ENCODE measurements at regions not wholly inside any gene's neighbourhood (a gene's known extent, or its start where the extent isn't known, plus 50 kb on each side); places are given as distances from the start of the nearest gene placed in this dataset.
"Not testable (repeated sequence)": the region's sequence is repeated elsewhere in the genome, so short reads cannot be mapped to it uniquely, and the experiment has no call there.

DNA sequence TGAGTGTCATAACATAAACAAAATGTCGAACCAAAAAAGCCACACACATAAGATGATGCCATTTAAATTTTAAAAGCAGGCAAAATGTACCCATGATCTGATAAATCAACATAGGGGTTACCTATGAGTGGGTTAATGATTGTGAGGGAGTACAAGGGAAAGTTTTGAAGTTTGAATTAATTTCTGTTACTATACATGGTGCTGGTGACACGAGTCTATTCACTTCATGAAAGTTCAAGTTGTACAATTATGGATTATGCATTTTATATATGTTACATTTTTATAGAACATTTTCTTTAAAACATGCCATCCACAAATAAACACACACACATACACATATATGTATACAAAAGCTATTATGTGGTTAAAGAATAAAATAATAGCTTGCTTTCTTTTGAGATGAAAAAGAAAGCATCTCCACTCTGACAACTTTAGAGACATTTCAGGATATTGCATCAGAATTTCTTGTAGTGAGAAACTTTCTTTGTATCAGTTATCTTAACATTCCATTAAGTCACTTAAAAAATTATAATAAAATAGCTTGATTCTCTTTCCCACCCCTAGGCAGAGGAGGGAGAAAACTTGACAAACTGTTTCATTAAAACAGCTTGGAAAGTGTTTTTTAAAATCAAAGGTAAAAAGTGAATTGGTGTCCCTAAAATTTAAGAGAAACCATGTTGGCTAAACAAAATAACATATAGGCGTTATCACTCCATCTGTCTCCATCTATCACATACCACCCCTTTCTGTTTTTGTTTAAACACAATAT is 891.8 kb upstream of the NDST4 start:
- no peak for DNase-seq

DNA sequence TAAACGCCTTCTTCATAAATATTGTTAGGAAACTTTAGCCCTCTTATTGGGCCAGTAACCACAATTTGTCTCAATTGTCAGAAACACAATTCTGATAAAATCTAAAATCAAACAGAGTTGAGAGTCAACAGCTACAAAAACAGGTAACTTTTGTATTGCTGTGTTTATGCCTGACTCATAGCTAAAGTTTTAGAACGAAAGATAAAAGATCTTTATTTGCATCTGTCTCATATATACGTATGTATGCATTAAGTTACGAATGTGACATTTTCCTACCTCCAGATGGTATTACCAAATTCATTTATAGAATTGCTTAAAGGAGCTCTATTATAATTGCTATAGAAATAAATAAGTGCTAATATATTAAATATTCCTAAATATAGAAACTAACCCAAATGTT is 887.9 kb upstream of the NDST4 start:
- no peak for DNase-seq

DNA sequence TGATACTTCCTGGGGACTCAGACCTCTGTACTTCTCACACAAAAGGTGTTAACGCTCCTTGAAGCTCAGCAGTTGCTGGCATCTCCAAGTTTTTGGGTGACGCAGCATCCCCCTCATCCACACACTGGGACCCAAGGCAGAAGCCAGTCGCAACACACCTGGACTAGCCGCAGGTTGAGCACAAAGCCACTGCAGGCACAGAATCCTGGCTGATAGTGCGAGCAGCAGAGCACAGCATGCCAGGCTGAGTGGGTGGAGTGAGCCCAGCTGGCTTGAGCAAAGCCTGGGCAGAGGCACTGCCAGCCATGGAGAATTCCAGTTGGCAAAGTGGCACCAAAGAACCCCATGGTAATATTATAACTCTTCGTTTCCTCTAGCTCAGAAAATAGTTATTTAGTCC is 873.2 kb upstream of the NDST4 start:
- no peak for DNase-seq

DNA sequence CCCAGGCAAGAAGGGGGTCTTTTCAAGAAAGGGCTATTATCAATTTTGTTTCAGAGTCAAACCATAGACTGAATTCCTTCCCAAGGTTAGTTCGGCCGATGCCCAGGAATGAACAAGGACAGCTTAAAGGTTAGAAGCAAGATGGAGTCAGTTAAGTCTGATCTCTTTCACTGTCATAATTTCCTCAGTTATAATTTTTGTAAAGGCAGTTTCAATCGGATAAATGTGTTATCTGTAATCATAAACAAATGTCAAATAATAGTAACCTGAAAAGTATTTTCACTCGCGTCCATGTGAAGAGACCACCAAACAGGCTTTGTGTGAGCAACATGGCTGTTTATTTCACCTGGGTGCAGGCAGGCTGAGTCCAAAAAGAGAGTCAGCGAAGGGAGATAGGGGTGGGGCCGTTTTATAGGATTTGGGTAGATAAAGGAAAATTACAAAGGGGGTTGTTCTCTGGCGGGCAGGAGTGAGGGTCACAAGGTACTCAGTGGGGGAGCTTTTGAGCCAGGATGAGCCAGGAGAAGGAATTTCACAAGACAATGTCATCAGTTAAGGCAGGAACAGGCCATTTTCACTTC is 862.1 kb upstream of the NDST4 start:
- DNase-seq = not testable (repeated sequence)

DNA sequence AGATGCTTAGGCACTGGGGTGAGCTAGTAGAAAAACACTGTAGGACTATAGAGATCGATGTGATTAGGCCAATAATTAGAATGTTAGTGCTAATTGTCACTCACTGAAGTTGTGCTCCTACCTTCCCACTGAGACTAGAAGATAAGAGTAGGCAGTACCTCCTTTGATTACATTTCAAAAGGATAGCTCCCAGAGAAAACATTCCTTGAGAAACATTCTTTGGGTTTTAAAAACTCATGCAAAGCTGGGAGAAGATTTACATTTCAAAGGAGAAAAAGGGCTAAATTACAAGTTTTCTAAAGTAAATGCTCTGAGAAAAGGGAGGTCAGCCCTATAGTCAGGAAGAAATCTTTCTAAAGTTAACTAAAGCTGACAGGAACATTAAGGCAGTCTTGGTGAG is 860.3 kb upstream of the NDST4 start:
- DNase-seq = no peak

DNA sequence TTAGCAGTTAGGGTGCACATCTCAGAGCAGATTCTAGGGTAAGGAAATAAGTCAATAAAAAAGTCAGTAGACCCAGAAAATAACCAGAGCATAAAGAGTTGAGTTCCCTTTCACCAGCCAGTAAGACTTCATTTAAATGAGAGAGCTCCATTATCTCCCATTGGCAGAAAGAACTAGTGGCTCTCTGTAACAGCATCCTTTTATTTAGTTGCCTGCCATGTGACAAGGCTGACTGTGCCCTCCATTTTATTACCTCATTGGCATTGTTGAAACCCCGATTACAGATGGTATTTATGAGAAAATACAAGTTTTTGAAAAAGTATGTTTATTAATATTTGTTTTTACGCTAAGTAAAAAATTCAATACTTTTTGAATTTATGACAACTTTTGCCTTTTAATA is 859.5 kb upstream of the NDST4 start:
- no peak for DNase-seq

DNA sequence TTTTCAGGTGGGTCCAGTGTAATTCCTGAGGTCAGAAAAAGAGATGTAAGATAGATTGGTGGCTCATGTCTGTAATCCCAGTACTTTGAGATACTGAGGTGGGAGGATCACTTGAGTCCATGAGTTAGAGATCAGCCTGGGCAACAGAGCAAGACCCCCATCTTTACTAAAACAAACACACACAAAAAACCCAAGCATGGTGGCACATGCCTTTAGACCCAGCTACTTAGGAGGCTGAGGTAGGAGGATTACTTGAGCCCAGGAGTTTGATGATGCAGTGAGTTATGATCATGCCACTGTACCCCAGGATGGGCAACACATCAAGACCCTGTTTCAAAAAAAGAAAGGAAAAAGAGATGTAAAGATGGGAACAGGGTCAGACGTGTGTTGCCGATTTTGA is 857.4 kb upstream of the NDST4 start:
- no peak for DNase-seq

DNA sequence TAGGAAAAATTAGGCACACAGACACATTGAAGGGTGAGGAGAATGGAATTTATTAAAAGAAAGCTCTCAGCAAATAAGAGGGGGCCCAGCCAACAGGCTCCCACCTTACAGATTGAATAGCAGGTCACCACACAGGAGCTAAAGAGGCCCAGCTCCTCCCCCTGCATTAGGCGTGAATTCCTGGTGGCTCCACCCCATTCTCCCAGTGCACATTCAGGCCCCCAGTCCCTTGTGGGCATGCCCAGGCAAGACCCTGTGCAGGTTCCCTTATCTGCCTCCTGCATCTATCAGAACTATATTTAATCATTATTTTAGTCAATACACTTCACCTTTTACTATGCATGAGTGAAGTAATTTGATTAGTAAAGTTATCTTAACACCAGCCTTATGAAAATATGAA is 856.3 kb upstream of the NDST4 start:
- DNase-seq = no peak

DNA sequence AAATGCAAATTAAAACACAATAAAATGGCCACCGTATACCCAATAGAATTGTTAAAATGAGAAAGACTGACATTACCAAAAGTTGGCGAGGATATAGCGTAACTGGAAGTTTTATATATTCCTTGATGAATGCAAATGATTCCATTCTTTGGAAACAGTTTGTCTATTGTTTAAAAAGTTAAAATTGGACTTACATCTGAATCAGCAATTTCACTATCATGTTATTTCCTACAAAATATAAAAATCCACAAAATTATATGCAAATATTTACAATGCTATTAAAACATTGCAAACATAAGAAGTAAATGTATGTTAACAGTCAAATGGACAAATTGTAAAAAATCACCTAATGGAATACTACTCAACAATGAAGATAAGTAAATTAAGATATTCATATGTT is 852.2 kb upstream of the NDST4 start:
- no peak for DNase-seq

DNA sequence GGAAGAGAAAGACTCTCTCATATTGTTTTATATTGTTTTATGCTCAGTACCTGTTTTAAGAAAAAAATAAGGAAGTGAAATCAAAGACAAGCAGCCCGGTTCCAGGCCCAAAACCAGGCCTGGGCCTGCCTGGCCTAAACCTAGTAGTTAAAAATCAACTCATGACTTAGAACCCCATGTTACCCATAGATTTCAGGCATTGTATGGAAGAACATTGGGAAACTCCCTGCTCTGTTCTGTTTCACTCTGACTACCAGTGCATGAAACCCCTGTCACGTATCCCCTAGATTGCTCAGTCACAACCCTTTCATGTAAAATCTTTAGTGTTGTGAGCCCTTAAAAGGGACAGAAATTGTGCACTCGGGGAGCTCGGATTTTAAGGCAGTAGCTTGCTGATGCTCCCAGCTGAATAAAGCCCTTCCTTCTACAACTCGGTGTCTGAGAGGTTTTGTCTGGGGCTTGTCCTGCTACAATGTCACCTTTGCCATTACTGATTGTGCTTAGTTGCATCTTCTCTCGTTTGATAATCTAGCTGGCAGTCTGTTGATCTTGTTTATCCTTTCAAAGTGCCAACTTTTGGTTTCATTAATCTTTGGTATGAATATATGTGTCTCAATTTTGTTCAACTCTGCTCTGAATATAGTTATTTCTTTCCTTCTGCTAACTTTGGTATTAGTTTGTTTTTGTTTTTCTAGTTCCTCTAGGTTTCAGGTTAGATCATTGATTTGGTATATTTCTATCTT is 842.8 kb upstream of the NDST4 start:
- DNase-seq = not testable (repeated sequence)

DNA sequence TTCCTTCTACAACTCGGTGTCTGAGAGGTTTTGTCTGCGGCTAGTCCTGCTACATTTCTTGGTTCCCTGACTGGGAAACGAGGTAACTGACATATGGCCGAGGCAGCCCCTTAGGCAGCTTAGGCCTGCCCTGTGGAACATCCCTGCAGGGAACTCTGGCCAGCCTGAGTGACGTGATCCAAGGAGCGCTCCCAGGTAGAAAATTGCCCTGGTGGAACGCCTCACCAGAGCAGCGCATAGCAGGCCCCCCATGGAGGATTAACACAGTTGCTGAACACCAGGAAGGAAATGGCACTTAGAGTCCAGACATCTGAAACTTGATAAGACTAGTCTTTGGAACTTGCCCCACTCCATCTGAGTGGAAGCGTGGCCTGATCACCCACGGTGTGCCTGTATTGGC is 837.4 kb upstream of the NDST4 start:
- DNase-seq = no peak

DNA sequence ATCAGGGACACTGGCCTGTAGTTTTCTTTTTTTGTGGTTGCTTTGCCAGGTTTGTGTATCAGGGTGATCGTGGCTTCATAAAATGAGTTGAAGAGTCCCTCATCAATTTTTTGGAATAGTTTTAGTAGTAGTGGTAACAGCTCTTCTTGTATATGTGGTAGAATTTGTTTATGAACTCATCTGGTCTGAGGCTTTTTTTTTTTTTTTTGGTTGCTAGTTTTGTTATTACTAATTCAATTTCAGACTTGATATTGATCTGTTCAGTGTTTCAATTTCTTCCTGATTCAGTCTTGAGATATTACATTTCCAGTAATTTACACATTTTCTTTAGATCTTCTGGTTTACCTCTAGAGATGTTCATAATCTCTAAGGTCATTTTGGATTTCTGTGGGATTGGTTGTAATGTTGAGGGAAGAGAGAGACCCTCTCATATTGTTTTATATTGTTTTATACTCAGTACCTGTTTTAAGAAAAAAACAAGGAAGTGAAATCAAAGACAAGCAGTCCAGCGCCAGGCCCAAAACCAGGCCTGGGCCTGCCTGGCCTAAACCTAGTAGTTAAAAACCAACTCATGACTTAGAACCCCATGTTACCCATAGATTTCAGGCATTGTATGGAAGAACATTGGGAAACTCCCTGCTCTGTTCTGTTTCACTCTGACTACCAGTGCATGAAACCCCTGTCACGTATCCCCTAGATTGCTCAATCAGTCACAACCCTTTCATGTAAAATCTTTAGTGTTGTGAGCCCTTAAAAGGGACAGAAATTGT is 836.7 kb upstream of the NDST4 start:
- not testable (repeated sequence) for DNase-seq

DNA sequence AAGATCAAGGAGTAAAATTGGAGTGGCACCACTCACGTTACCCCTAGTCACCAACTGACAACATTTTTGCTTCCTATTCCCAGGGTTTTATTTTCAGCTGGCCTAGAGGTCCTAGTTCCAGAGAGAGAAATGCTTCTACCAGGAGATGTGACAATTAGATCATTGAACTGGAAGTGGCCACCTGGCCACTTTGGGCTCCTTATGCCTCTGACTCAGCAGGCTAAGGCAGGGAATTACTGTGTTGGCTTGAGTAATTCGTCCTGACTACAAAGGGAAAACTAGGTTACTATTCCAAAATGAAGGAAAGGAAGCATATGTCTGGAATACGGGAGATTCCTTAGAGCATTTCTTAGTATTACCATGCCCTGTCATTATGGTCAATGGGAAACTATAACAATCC is 831.6 kb upstream of the NDST4 start:
- DNase-seq = no peak

DNA sequence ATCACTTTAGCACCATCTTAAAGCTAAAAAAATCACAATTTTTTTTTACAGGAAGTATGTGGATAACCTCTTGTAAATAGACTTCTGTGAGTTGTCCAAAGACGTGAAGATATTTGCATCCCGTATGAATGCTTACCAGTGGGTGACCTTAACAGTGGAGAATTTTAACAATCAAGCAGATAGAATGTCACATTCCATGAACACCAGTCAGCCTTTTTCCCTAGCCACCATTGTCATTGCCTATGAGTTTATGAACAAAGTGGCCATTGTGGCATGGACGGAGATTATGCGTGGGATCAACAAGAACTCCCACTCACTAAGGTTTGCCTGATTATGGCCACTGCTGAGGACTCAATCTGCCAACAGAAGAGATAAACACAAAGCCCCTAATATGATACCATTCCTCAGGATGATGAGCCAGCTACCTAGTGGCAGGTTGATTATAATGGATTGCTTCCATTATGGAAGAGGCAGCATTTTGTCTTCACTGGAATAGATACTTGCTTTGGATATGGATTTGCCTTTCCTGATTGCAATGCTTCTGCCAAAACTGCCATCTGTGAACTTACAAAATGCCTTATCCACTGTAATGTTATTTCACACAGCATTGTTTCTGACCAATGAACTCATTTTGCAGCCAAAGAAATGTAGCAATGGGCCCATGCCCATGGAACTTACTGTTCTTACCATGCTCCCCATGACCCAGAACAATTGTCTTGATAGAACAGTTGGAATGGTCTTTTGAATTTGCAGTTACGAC is 830.9 kb upstream of the NDST4 start:
- no peak for DNase-seq

DNA sequence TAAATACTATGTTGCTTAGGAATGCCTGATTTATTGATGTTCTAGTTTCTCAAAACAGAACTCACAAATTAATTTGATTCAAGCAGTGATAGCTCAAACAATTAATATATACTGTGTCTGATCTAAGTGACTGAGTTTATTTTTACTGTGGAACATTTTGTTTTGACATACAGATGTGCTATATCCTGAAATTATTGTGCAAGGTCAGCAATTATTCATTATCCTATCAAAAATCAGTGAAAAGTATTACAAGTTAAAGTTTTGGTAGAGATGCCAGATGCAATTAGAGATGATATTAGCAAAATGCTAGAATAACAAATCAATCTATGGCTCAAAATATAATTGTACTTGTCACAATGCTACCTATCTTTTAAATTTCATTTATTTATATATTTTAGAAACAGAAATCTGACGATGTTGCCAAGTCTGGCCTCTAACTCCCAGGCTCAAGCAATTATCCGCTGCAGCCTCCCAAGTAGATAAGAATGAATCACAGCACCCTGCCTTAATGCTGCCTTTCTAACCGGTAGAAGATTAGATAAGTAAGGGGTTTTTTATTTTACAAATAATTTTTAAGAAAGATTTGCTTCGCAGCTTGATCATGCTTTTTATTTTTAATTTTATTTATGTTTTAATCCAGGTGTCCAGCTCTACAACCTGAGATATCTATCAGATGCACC is 825.5 kb upstream of the NDST4 start:
- DNase-seq = no peak

DNA sequence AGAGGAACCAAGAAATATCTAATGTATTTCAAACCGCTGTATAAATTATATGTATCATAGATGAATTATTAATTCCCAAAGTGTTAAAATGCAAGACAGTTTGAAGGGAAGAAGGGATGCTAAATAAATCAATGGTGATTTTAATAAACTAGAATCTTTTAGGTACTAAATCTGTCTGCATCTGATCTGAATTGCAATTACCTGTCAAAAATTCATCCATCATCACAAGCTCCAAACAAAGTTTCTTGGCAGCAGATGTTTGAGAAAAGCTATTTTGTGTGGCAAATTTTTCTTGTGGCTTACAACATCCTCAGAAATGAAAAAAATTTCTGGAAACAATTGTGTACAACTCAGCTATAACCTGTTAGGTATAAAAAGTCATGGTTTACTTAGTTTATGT is 816.0 kb upstream of the NDST4 start:
- no peak for DNase-seq

DNA sequence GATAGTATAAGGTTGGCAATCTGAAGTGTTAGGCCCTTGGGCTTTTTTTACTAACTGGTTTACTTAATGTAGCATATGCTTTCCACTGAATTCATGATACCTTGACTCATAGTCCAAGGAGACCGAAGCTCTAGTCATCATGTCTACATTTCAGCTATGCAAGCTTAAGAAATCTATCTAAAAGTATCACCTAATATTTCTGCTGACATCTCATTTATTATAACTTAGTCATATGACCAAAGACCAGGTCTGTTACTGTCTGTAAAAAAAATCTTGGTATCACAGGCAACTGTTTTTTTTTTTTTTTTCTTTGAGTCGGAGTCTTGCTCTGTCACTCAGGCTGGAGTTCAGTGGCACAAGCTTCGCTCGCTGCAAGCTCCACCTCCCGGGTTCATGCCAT is 814.0 kb upstream of the NDST4 start:
- DNase-seq = no peak

DNA sequence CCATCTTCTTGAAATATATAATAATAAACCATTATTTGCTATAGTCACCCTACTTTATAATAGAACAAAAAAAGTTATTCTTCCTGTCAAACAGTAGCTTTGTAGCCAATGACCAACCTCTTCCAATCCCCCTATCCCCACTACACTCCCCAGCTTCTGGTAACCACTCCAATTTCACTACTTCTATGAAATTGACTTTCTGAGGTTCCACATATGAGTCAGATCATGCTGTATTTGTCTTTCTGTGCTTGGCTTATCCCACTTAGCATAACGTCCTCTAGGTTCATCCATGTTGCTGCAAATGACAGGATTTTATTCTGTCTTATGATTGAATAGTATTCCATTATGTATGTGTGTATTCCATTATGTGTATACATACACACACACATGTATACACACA is 809.7 kb upstream of the NDST4 start:
- no peak for DNase-seq

DNA sequence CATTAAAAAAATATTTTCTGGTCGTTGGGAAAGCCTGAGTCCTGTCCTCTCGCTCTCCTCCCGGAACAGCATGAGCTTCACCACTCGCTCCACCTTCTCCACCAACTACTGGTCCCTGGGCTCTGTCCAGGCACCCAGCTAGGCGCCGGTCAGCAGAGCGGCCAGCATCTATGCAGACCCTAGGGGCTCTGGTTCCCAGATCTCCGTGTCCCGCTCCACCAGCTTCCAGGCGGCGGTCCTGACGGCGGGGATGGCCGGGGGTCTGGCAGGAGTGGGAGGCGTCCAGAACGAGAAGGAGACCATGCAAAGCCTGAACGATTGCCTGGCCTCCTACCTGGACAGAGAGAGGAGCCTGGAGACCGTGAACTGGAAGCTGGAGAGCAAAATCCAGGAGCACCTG is 807.2 kb upstream of the NDST4 start:
- no peak for DNase-seq

DNA sequence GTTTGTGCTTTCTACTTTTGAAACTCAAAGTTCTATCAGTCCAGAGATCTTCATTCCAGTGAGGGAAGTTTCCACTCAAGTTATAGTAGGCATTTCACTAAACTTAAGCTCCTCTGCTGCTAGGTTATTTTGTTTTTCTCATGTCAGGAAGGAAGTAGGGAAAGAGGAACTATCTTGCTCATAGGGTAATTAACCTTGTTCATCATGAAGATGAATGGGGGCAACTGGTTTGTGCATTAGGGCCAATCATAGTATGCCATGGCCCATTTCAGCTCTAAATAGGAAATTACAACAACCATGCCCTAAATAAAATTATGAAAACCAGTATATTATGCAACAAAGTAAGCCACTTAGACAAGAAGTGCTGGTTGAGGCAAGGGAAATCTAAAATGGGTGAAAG is 804.7 kb upstream of the NDST4 start:
- no peak for DNase-seq

DNA sequence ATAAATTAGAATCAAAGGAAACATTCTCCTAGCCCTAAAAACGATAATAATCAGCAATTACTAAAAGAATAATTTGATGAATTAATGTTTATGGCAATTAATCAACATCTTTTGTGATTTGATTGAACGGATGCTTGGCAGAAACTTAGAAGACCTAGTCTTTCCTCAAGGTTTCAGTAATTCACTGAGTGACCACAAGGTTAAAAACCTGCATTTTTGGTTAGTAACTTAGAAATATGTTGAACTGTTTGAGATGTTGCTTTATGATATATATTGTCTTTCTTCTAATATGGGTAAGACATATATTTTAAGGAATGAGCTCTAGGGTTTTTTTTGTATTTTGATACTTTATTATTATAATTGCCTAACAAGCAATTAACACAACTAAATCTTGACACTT is 793.0 kb upstream of the NDST4 start:
- DNase-seq = no peak

DNA sequence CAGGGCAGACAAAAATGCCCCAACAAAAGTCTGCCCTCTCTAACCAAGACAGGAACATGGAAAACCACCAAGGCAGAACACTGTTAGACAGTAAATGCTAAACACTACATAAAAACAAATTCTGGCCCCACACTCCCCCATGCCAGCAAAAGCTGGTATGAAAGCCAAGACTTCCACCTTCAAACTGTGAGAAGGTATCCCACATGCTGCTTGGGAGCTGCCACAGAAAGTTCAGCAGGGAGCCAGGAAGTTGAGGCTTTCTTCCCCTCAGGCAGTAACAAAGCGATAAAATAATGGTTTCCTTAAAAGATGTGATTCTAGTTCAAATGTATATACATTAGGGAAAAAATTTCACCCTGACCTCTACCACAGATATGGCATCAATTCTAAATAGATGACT is 770.4 kb upstream of the NDST4 start:
- DNase-seq = no peak
